HG03064 (cell line): ENCODE measurements at regions not wholly inside any gene's neighbourhood (a gene's known extent, or its start where the extent isn't known, plus 50 kb on each side); places are given as distances from the start of the nearest gene placed in this dataset.
A peak's percentile ranks its signal among the peaks of the same experiment; 100 is the strongest.

Experiments used
- ATAC-seq: cut with Tn5 transposase; IDR thresholded peaks from one replicate; pipeline ENCODE4 v1.9.1; 2021; ENCODE audit warnings: low read depth; ENCODE audit not compliant: unreplicated experiment

- no peak for ATAC-seq
These were observed 297.1 kb downstream of the SATB1 start for GRCh38 chr3:18127859-18128681.

DNA sequence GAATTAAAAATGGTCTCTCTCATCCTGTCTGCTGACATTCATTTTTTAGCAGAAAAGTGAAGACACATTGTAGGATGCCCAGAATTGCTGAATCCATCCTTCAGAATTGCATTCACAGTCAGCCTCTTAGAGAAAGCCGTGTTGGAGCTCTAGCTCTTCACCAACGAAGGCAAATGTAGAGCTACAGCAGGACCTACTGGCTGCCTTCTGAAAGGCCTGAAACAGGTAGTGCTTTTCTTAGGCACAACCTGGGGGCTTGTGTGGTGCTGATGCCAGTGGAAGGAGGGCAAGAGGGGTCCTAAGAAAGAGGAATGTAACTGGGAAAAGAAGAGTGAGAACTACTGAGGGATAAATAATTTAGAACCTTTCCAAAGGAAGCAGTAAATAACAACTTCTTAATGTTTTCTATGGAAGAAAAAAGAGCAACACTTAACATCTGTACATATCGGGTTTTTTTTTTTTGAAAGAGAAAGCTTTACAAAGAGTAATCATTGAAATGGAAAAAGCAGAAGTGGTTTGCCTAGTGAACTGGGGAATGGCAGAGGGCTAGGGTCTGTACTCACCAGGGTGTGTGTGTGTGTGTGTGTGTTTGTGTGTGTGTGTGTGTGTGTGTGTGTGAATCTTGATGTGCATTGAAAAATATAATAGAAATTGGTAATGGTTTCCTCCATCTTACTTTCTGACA lies 297.8 kb downstream of the SATB1 start:
- ATAC-seq, result peak; percentile 96

DNA sequence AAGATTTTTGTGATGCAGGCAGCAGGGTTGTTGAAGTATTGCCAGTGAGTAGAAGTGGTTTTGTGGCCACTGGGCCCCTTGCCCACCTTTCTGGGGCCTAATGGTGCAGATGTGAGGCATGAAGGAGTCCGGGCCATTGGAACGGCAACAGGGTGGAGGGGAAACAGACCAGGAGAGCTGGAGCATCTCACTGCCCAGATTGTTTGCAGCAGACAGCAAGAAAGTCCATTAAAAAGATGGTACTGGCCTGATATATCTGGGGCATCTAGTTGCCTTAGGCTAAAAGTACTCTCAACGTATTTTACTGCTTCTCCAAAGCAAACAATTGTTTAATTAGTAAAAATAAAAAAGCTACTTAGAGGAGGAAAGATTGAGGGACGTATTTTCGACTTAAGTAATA lies 298.4 kb downstream of the SATB1 start:
- ATAC-seq, result no peak

- no peak for ATAC-seq
These were observed 300.6 kb downstream of the SATB1 start for GRCh38 chr3:18124501-18124900.

DNA sequence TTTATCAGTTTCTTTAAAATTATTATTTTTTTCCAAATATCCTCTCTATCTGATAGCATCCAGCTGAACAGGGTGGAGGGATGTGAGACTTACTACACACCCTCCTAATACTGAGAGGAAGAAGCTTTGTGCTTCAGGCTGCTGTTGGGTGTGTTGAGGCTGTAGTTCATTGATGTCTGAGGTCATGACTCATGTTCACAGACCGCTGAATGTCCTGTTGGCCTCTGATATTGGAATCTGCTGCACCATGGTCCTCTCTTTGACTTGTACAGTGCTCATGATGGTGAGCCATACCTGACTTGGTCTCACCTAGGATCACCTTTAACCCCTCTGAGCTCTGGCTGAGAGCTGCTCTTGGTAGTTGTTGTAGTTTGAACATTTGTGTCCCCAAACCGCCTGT lies 302.9 kb downstream of the SATB1 start:
- no peak for ATAC-seq

DNA sequence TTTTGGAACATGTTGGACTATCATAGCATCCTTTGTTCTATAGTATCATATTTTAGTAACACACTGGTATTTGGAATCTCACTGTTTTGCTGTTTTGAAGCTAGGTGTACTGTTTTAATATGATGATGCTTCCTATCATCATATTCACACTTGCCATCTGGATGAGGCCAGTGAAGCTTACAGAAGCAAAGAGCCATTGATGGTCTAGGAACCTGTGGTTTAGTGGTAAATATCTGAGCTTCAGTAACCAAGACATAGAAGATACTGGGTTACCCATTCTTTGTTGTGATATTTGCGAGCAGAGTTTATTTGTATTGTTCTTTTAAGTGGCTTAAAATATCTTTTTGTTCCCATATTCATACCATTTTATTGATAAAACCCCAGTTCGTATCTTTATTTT lies 304.1 kb downstream of the SATB1 start:
- ATAC-seq, result no peak

DNA sequence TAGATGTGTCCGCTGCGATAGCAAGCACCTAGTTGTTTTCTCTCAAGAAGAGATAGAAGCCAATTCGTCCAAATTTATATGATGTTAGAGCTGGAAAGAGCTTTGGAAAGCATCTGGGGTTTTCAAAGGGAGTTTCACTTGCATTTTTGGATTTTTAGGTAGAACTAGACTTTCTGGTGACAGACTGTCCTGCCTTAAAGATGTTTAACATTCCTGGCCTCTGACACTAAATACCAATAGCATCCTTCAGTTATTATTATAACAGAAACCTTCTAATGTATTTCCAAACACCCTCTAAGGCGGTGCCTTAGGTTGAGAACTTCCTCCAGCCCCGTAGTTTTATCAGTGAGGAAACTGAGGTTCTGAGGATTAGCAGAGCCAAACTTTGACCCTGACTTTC lies 305.3 kb downstream of the SATB1 start:
- ATAC-seq, result no peak

DNA sequence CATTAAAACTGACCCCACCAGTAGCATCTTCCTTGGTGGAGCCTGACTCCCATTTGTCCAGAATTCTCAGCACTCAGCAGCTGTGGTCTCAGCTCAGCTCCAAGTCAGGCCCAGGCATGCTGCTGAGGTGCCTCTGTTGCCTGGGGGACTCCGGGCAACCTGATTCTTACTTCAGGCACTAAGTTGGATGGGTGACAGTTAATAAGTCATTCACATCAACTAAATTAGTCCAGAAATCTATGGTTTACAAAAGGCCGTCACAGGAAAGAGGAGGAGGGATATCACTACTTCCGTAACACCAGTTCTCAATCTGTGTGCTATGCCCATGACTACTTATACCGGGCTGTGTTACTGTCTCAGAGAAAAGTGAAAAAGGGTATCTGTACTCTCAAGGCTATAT lies 310.2 kb downstream of the SATB1 start:
- no peak for ATAC-seq

DNA sequence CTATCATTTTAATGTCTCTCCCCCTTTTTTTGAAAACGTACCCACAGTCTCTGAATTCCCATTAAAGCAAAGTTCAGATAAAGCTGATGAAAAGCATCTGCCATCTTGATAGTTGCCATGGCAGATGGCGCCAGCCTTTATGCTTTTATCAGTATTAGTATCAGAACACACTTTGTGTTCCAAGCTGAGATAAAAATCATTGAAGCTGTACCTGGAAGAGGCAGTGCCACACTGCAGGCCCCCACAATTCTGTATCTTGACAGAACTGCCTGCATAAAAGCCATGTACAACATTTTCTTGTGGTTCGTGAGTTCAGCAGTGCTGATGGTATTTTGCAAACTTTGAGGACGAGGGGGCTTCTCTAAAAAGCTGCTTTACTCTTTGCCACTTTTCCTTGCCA lies 311.7 kb downstream of the SATB1 start:
- no peak for ATAC-seq

DNA sequence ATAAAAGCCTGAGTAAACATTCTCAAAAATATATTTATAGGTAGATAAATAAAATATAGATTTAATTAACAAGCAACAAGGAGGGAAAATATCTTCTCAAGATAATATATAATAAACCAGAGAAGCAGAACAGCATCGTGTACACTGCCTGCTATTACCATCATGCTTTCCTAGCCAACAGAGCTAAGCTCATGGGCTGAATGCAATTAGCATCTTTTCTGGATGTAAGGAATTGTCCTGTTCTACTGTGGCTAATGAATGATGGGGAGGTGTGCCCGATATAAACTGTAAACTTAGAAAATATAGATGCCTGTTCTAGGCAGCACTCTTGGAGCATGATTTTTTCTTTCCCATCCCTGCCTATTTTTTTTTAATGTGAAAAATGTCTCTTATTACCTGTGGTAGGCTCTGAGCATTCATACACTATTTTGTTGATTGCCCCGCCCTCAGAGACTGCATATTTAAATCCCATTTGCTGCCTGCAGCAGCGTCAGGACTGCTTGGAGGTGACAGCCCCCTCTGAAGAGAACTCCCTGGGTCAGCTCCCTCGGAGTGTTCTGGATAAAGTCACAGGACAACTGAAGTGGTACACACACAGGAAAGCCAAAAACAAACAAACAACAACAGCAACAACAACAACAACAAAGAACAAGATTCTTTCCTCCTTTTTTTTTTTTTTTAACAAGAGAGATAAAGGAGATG lies 312.3 kb downstream of the SATB1 start:
- no peak for ATAC-seq

DNA sequence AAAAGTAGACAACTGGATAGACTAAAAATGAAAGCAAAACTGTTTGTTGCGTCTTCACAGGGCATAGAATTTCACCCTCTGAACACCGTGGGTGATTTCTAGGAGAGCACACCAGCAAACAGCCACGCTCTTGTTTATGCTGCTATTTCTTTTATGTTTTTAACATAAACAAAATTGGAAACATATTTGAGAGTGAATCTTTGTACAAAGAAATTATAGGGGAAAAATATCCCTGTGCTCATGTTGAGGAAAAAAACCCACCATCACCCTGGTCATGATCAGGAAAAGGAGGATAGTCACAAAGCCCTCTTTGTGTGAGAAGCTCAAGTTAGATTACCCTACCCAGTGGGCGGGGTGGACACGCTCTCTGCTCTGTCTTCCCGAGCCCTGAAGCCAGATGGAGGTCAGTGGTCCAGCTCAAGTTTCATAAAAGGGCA lies 313.3 kb downstream of the SATB1 start:
- peak; percentile 87 for ATAC-seq

DNA sequence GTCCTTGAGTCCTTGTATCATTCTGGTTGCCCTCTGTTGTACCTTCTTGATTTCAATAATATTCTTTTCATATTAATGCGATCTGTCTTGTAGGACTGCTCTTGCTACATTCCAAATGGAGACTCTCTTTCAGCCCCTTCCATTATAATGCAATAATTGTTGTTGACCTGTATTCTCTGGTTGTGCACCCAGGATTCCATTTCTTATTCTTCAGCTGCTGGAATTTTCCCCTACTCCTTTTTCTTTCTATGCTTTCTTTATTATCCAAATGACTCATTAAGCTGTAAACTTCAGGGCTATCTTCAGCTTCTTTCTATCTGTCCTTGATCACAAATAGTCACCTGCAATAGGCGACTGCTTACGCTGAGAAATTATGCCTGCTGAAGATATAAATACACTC lies 321.5 kb downstream of the SATB1 start:
- no peak for ATAC-seq

DNA sequence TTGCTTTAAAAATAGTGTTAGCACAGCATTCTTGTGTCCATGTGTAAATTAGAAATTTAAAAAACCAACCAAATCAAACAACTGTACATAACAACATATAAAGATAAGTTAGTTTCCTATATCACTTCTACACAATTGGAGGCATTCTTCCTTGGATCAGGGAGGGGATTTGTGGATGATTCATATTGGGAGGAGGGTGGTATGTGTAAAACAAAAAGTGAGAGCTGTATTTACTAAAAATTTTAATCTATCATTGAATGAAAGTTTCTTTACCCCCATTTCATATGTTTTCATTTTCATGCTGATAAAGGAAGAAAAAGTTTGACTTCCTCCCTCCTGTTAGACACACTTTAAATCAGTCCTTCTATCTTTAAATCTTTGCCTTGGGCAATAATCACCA lies 325.0 kb downstream of the SATB1 start:
- no peak for ATAC-seq

DNA sequence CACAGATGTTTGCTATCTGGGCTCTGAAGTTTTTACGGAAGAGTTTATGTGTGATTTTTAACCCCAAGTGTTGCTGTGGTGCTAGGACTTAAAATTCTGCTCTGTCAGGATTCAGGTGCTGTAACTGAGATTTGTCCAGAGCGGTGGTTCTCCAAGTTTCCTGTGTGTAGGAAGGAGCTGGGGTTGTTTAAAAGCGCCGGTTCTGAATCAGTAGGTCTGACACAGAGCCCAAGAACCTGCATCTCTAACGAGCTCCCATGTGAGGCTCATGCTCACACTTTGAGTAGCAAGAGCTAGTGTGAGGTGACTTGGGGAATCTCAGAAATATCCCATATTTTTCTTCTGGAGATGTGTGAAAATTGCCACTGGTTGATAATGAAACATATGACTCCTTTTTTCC lies 325.5 kb downstream of the SATB1 start:
- ATAC-seq, result no peak

DNA sequence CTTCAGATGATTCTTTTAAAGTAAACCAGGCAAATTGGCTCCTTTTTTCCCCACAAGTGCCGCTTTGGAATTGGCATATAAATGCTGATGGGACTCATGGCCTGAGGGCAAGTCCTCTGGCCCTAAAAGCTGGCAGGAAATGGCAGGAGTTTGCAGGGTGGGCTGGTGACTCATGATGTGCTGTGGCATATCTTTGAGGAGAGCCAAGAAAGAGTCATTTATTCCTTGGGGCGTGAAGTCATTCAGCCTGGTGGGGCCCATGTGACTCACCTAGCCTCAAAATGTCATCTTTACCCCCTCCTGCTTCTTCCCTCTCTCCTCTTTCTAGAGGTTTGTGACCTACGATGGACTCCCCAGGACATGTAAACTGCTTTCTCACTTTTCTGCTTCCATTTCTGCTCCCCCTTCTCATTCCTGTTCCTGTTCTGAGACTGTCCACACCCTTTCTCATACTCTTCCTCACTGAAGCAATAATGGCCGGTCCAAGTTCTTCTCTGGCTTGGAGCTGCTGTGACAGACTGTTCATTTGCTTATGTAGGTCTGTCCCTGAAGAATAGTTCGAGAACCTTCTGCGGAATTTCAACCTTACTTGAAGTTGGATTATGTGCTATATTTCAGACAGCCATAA lies 326.1 kb downstream of the SATB1 start:
- no peak for ATAC-seq

GRCh38 chr3:18097989-18098388 lies 327.1 kb downstream of the SATB1 start:
- no peak for ATAC-seq

- no peak for ATAC-seq
These were observed 327.7 kb downstream of the SATB1 start for GRCh38 chr3:18097473-18097872.

DNA sequence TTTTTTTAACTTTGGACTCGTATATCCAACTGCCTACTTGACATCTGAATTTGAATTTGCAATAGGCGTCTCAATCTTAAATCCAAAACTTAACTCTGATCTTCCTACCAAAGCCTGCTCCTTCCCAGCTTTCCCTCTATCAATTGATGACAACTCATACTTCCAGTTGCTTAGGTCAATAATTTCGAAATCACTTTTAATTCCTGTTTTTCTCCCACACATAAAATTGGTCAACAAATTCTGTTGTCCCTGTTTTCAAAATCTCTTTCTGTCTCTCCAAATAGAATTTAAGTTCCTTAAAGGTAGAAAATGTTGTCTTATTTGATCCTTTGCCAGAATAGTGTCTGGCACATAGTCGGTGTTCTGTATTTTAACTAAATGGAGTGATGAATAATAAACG lies 332.4 kb downstream of the SATB1 start:
- ATAC-seq, result no peak

DNA sequence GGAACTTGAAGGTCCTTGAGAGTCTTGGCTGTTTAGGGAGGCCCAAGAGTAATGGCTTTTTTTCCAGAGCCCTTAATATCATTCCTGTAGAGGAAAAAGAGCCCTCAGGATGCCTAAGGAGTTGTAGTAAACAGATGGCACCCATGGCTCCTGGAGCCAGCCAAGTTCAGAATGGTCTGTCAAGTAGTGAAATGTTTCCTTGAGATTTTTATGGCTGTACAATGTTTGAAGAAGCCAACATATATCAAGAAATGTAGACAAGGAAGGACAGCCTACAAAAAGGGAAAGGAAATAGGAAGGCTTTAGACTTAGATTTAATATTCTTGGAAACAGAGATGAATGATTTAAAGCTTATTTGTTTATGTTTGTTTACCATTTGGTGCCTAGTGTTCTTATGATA lies 334.8 kb downstream of the SATB1 start:
- no peak for ATAC-seq

DNA sequence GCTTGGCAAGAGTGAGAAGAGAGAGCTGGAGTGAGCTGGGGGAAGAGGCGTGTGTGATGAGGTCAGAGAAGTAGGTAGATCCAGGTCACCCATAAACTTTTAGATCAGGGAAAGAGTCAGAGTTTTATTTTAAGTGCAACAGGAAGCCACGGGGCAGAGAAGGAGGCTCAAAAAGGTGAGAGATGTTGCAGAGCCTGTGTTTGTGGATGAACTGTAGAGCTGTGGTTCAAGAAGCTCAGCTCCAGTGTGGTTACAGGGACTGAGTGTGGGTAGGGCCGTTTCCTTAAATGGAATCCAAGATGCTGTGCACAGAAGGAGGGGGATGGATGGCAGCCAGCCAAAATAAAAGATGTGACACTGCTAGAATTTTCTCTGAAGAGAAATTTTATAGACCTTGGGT lies 337.2 kb downstream of the SATB1 start:
- ATAC-seq, result no peak

DNA sequence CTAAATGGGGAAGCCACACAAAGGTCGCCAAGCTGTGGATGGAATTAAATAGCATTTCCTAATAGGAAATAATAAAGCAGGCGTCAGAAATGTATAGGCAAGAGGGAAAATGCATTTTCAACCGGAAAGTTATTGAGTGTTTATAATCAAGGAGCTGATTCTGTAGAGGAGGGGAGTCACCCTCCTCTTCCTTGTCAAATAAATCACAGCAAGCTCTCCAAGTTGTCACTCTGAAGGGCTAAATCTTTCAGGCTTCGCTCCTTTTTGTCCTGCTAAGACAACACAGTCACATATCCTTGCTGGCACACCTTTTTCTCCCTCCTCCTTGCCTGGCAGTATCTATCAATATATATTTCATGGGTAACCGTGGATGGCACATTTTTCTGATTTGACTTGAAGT lies 338.4 kb downstream of the SATB1 start:
- ATAC-seq, result no peak
